WTC11 (cell line): ENCODE measurements at regions not wholly inside any gene's neighbourhood (a gene's known extent, or its start where the extent isn't known, plus 50 kb on each side); places are given as distances from the start of the nearest gene placed in this dataset.

Experiments
- ATAC-seq: fragments of 200-7000 bp; cut with Tn5 transposase; 2 replicates; pipeline ENCODE4 v1.10.0; 2021; ENCODE audit warnings: mild to moderate bottlenecking, moderate library complexity
- CTCF ChIA-PET: fragments of 300-600 bp; sonication (Branson Sonifier 250); formaldehyde crosslinking; loops from one replicate; lab custom pipeline; 2021; ENCODE audit warnings: antibody characterized with exemption; lab: Charles Lee
- POLR2A ChIA-PET: fragments of 350-600 bp; sonication (Branson Sonifier 250); formaldehyde crosslinking; loops from one replicate; lab custom pipeline; 2021; ENCODE audit warnings: antibody characterized with exemption; lab: Charles Lee
- DNase-seq: peaks from one replicate; pipeline ENCODE4 v3.0.0; 2021; ENCODE audit warnings: low spot score
- H3K27ac Mint-ChIP-seq: 2 replicates; pipeline ENCODE4 v1.8.0; 2021; ENCODE audit warnings: mixed read lengths
- H3K27me3 Mint-ChIP-seq: 2 replicates; pipeline ENCODE4 v1.8.0; 2021; ENCODE audit warnings: low read depth, mild to moderate bottlenecking, moderate library complexity, mixed read lengths
- H3K36me3 Mint-ChIP-seq: 2 replicates; pipeline ENCODE4 v1.8.0; 2021; ENCODE audit warnings: mixed read lengths
- H3K4me1 Mint-ChIP-seq: 2 replicates; pipeline ENCODE4 v1.8.0; 2022; ENCODE audit warnings: mixed read lengths
- H3K4me3 Mint-ChIP-seq: 2 replicates; pipeline ENCODE4 v1.8.0; 2021; ENCODE audit warnings: mild to moderate bottlenecking, moderate library complexity, mixed read lengths
- H3K9me3 Mint-ChIP-seq: 2 replicates; pipeline ENCODE4 v1.8.0; 2021; ENCODE audit warnings: mixed read lengths
- CBFB ChIP-seq: sonication (generic); formaldehyde crosslinking; IDR thresholded peaks from 2 replicates; pipeline ENCODE4 v1.8.1; 2022; ENCODE audit warnings: mild to moderate bottlenecking, low read depth, missing genetic modification reagents
- E2F1 ChIP-seq: sonication (generic); formaldehyde crosslinking; IDR thresholded peaks from 2 replicates; pipeline ENCODE4 v1.8.0; 2022; ENCODE audit warnings: mild to moderate bottlenecking, missing genetic modification reagents
- ERG ChIP-seq: fragments of 250-450 bp; sonication (Bioruptor Pico); IDR thresholded peaks from 2 replicates; pipeline ENCODE4 v1.8.0; 2021; ENCODE audit warnings: mild to moderate bottlenecking
- FOXJ3 ChIP-seq: sonication (generic); formaldehyde crosslinking; IDR thresholded peaks from 2 replicates; pipeline ENCODE4 v1.9.0; 2021; ENCODE audit warnings: missing genetic modification reagents, mild to moderate bottlenecking, borderline replicate concordance
- GABPB1 ChIP-seq: sonication (generic); formaldehyde crosslinking; IDR thresholded peaks from 2 replicates; pipeline ENCODE4 v1.8.1; 2023; ENCODE audit warnings: mild to moderate bottlenecking, missing genetic modification reagents
- HMGA2 ChIP-seq: fragments of 250-450 bp; sonication (Bioruptor Pico); IDR thresholded peaks from 2 replicates; pipeline ENCODE4 v1.4.0; 2021; ENCODE audit warnings: mild to moderate bottlenecking, moderate library complexity
- IRF2 ChIP-seq: sonication (generic); formaldehyde crosslinking; IDR thresholded peaks from 2 replicates; pipeline ENCODE4 v1.8.0; 2022; ENCODE audit warnings: low read depth, missing genetic modification reagents, borderline replicate concordance
- JAZF1 ChIP-seq: fragments of 250-450 bp; sonication (Bioruptor Pico); IDR thresholded peaks from 2 replicates; pipeline ENCODE4 v1.9.0; 2021; ENCODE audit warnings: moderate library complexity, mild to moderate bottlenecking, inconsistent platforms
- OVOL2 ChIP-seq: fragments of 250-450 bp; sonication (Bioruptor Pico); IDR thresholded peaks from 2 replicates; pipeline ENCODE4 v1.9.0; 2021; ENCODE audit warnings: mild to moderate bottlenecking, borderline replicate concordance
- PRDM15 ChIP-seq: sonication (generic); formaldehyde crosslinking; IDR thresholded peaks from 2 replicates; pipeline ENCODE4 v1.8.0; 2022; ENCODE audit warnings: missing genetic modification reagents
- SMAD4 ChIP-seq: sonication (generic); formaldehyde crosslinking; IDR thresholded peaks from 2 replicates; pipeline ENCODE4 v1.8.0; 2022; ENCODE audit warnings: mild to moderate bottlenecking, missing genetic modification reagents
- SP1 ChIP-seq: sonication (generic); formaldehyde crosslinking; conservative IDR thresholded peaks from 2 replicates; pipeline ENCODE4 v1.8.1; 2022; ENCODE audit warnings: missing genetic modification reagents
- USF1 ChIP-seq: sonication (generic); formaldehyde crosslinking; IDR thresholded peaks from 2 replicates; pipeline ENCODE4 v1.8.0; 2022; ENCODE audit warnings: mild to moderate bottlenecking, missing genetic modification reagents
- ZNF121 ChIP-seq: sonication (generic); formaldehyde crosslinking; IDR thresholded peaks from 2 replicates; pipeline ENCODE4 v1.8.0; 2023; ENCODE audit warnings: missing genetic modification reagents
- ZNF219 ChIP-seq: sonication (generic); formaldehyde crosslinking; IDR thresholded peaks from 2 replicates; pipeline ENCODE4 v1.8.0; 2023; ENCODE audit warnings: missing genetic modification reagents, mild to moderate bottlenecking, borderline replicate concordance
- ZNF232 ChIP-seq: sonication (generic); formaldehyde crosslinking; IDR thresholded peaks from 2 replicates; pipeline ENCODE4 v1.8.0; 2022; ENCODE audit warnings: mild to moderate bottlenecking, missing genetic modification reagents
- ZNF317 ChIP-seq: sonication (generic); formaldehyde crosslinking; IDR thresholded peaks from 2 replicates; pipeline ENCODE4 v1.8.1; 2023; ENCODE audit warnings: low read depth, mild to moderate bottlenecking, moderate library complexity, missing genetic modification reagents, borderline replicate concordance
- TF ChIP-seq, protein P1 (sequence below): sonication (generic); formaldehyde crosslinking; IDR thresholded peaks from 2 replicates; pipeline ENCODE4 v1.8.1; 2023; ENCODE audit warnings: mild to moderate bottlenecking, moderate library complexity, missing genetic modification reagents
- TF ChIP-seq, protein P2 (sequence below): fragments of 250-450 bp; sonication (Bioruptor Pico); IDR thresholded peaks from 2 replicates; pipeline ENCODE4 v1.9.0; 2021; ENCODE audit warnings: moderate library complexity, mild to moderate bottlenecking, inconsistent platforms, borderline replicate concordance
- TF ChIP-seq, protein P3 (sequence below): sonication (generic); formaldehyde crosslinking; IDR thresholded peaks from 2 replicates; pipeline ENCODE4 v1.8.0; 2022; ENCODE audit warnings: mild to moderate bottlenecking, missing genetic modification reagents

DNA sequence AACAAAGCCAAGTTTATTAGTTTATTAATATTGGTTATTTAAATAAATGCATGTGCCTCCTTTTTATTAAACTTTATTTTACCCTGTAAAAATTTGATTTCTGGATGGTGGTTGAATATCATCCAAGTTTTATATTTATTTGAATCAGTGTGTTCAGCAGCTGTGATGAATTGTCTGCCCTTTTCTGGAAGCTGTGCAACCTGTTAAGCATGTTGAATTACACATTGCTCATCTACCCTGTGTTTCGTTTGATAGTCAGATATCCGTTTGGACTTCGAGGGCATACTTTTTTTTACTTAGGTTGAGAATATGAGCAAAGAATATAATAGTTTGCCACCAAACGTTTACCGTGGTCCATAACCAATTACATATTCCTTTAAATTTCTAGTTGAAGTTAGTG is 95.8 kb upstream of the TENM3 start:
- CTCF ChIA-PET = no interaction called here
- POLR2A ChIA-PET = no interaction called here
- H3K27me3 Mint-ChIP-seq = peaks cover 1% of the 10 kb centered on the region; the same call in 1 of the 2 replicates
- H3K4me1 Mint-ChIP-seq = peaks cover 51% of the 10 kb centered on the region
- ATAC-seq = no peak
- no peak overlapping the region; the same call in 1 of the 2 replicates for H3K4me3 Mint-ChIP-seq
- DNase-seq = no peak
- H3K36me3 Mint-ChIP-seq = no peaks in the 10 kb centered on the region
- TF ChIP-seq, protein P1, sequence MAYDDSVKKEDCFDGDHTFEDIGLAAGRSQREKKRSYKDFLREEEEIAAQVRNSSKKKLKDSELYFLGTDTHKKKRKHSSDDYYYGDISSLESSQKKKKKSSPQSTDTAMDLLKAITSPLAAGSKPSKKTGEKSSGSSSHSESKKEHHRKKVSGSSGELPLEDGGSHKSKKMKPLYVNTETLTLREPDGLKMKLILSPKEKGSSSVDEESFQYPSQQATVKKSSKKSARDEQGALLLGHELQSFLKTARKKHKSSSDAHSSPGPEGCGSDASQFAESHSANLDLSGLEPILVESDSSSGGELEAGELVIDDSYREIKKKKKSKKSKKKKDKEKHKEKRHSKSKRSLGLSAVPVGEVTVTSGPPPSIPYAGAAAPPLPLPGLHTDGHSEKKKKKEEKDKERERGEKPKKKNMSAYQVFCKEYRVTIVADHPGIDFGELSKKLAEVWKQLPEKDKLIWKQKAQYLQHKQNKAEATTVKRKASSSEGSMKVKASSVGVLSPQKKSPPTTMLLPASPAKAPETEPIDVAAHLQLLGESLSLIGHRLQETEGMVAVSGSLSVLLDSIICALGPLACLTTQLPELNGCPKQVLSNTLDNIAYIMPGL (CRISPR knock-in tag) = no peak
- TF ChIP-seq ZNF219 (CRISPR knock-in tag) (no peak), SP1 (CRISPR knock-in tag) (no peak), OVOL2 (CRISPR knock-in tag) (no peak), USF1 (CRISPR knock-in tag) (no peak), CBFB (CRISPR knock-in tag) (no peak), SMAD4 (CRISPR knock-in tag) (no peak), IRF2 (CRISPR knock-in tag) (no peak), ZNF232 (CRISPR knock-in tag) (no peak), FOXJ3 (no peak), HMGA2 (CRISPR knock-in tag) (no peak)
- TF ChIP-seq, protein P2, sequence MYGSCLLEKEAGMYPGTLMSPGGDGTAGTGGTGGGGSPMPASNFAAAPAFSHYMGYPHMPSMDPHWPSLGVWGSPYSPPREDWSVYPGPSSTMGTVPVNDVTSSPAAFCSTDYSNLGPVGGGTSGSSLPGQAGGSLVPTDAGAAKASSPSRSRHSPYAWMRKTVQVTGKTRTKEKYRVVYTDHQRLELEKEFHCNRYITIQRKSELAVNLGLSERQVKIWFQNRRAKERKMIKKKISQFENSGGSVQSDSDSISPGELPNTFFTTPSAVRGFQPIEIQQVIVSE (CRISPR knock-in tag) = no peak
- TF ChIP-seq, protein P3, sequence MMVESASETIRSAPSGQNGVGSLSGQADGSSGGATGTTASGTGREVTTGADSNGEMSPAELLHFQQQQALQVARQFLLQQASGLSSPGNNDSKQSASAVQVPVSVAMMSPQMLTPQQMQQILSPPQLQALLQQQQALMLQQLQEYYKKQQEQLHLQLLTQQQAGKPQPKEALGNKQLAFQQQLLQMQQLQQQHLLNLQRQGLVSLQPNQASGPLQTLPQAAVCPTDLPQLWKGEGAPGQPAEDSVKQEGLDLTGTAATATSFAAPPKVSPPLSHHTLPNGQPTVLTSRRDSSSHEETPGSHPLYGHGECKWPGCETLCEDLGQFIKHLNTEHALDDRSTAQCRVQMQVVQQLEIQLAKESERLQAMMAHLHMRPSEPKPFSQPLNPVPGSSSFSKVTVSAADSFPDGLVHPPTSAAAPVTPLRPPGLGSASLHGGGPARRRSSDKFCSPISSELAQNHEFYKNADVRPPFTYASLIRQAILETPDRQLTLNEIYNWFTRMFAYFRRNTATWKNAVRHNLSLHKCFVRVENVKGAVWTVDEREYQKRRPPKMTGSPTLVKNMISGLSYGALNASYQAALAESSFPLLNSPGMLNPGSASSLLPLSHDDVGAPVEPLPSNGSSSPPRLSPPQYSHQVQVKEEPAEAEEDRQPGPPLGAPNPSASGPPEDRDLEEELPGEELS = no peak
- H3K27ac Mint-ChIP-seq = no peak overlapping the region
- no peaks in the 10 kb centered on the region for H3K9me3 Mint-ChIP-seq

DNA sequence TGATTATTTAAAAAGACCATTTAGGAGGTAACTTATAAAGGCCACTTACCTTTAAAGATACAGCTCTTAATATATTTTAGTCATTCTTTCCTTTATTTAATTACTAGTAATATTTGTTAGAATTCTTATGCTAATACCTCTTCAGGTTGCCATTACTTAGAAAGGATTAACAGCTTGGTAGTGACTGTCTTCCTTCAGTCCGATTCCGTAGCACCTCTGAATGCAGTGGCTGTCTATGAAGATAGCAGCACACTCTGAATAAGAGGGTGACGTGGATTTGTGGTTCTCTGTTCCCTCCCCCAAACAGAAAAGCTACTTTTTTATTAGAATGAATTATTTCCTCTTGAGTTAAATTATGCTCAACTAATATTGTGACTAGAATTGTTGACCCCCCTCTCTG is 92.6 kb upstream of the TENM3 start:
- POLR2A ChIA-PET = no interaction called here
- Mint-ChIP-seq H3K9me3 (no peaks in the 10 kb centered on the region), H3K27ac (no peak overlapping the region), H3K4me3 (no peak overlapping the region), H3K4me1 (peaks cover 46% of the 10 kb centered on the region), H3K36me3 (no peaks in the 10 kb centered on the region), H3K27me3 (no peaks in the 10 kb centered on the region)
- TF ChIP-seq GABPB1 (CRISPR knock-in tag) (no peak), ZNF317 (CRISPR knock-in tag) (no peak), ERG (CRISPR knock-in tag) (no peak), JAZF1 (no peak), E2F1 (no peak), PRDM15 (CRISPR knock-in tag) (no peak), ZNF121 (no peak), USF1 (CRISPR knock-in tag) (no peak)
- peak; percentile 44; the same call in 1 of the 2 replicates for ATAC-seq
- DNase-seq = no peak
- CTCF ChIA-PET = no interaction called here
